HCT116 (cell line): ENCODE measurements at regions not wholly inside any gene's neighbourhood (a gene's known extent, or its start where the extent isn't known, plus 50 kb on each side); places are given as distances from the start of the nearest gene placed in this dataset.

ENCODE experiments used
- ATAC-seq: fragments of 200-7000 bp; cut with Tn5 transposase; 2 replicates; pipeline ENCODE4 v1.9.1; 2020; ENCODE audit warnings: mild to moderate bottlenecking, moderate library complexity
- BruUV-seq: library from RNA; stranded (reverse); fragments of 400-500 nt; replicated peaks from 2 replicates; lab custom pipeline; 2021; lab: Mats Ljungman, UMichigan
- CTCF ChIA-PET: fragments of 300-600 bp; sonication (Branson Sonifier 250); formaldehyde crosslinking; loops from one replicate; lab custom pipeline; 2021; ENCODE audit warnings: antibody characterized with exemption; lab: Charles Lee
- POLR2A ChIA-PET: fragments of 300-600, 350-600 bp; sonication (Branson Sonifier 250); formaldehyde crosslinking; loops from one replicate; lab custom pipeline; 2021; ENCODE audit warnings: antibody characterized with exemption; lab: Charles Lee
- RAD21 ChIA-PET, 2 experiments: fragments of 300-600 bp; sonication (Branson Sonifier 250); formaldehyde crosslinking; loops; one replicate each; lab custom pipeline; 2023; ENCODE audit warnings: low total read pairs in 2 of 2; ENCODE audit not compliant: uncharacterized antibody in 2 of 2, unreplicated experiment in 2 of 2, low non-redundant PET in 1 of 2; lab: Charles Lee
- DNase-seq: peaks from one replicate; pipeline ENCODE4 v3.0.0-alpha.2; 2010; ENCODE audit warnings: low read depth, low spot score
- H2AFZ ChIP-seq: fragments of 200-600 bp; shearing (Covaris generic), sonication (generic); 2 replicates; pipeline ENCODE4 v1.6.1; 2017; ENCODE audit warnings: low read depth, mixed run types, mixed read lengths, antibody characterized with exemption, low read length; ENCODE audit not compliant: poor library complexity, severe bottlenecking
- H3K27ac ChIP-seq: 2 replicates; pipeline ENCODE4 v1.5.1; 2012; ENCODE audit warnings: low read depth, low read length
- H3K27me3 ChIP-seq: fragments of 200-600 bp; sonication (generic); 2 replicates; pipeline ENCODE4 v1.6.1; 2016; ENCODE audit warnings: mixed run types, low read length, mixed read lengths; ENCODE audit not compliant: insufficient read depth
- H3K36me3 ChIP-seq, 2 experiments: fragments of 200-500 bp in 1 of 2; fragments of 200-600 bp in 1 of 2; sonication (Bioruptor generic) in 1 of 2; sonication (generic) in 1 of 2; 2 replicates each; pipeline versions ENCODE4 v1.5.1 to v1.6.1; 2014 to 2016; ENCODE audit warnings: low read length in 2 of 2, inconsistent platforms in 1 of 2, mixed read lengths in 1 of 2, mixed run types in 1 of 2; ENCODE audit not compliant: insufficient read depth in 2 of 2, control insufficient read depth in 1 of 2
- H3K4me1 ChIP-seq, 2 experiments: fragments of 200-600 bp in 1 of 2; sonication (generic) in 1 of 2; 2 replicates each; pipeline versions ENCODE4 v1.5.1 to v1.6.1; 2012 to 2017; ENCODE audit warnings: low read length in 2 of 2, inconsistent platforms in 1 of 2, mild to moderate bottlenecking in 1 of 2, mixed read lengths in 1 of 2, mixed run types in 1 of 2, moderate library complexity in 1 of 2; ENCODE audit not compliant: insufficient read depth in 2 of 2, control insufficient read depth in 1 of 2
- H3K4me2 ChIP-seq: fragments of 200-600 bp; sonication (generic); 2 replicates; pipeline ENCODE4 v1.6.1; 2017; ENCODE audit warnings: mixed run types, low read length, mixed read lengths
- H3K4me3 ChIP-seq, 2 experiments: fragments of 200-600 bp in 1 of 2; sonication (generic) in 1 of 2; replicated peaks in 1 of 2; 2 replicates each; pipeline ENCODE4 v1.5.1; 2011 to 2016; ENCODE audit warnings: low read length in 2 of 2, control low read depth in 1 of 2, low read depth in 1 of 2, mild to moderate bottlenecking in 1 of 2, mixed read lengths in 1 of 2, mixed run types in 1 of 2
- H3K79me2 ChIP-seq: fragments of 200-600 bp; sonication (generic); 2 replicates; pipeline ENCODE4 v1.6.1; 2017; ENCODE audit warnings: mild to moderate bottlenecking, mixed run types, low read length, moderate library complexity, mixed read lengths; ENCODE audit not compliant: insufficient read depth
- H3K9ac ChIP-seq: fragments of 200-600 bp; sonication (generic); 2 replicates; pipeline ENCODE4 v1.6.1; 2016; ENCODE audit warnings: low read length, mixed read lengths
- H3K9me2 ChIP-seq: fragments of 200-600 bp; sonication (generic), shearing (Covaris generic); 2 replicates; pipeline ENCODE4 v1.6.1; 2017; ENCODE audit warnings: mixed run types, mild to moderate bottlenecking, moderate library complexity; ENCODE audit not compliant: insufficient read depth
- H3K9me3 ChIP-seq, 2 experiments: fragments of 200-500 bp in 1 of 2; fragments of 200-600 bp in 1 of 2; sonication (Bioruptor generic) in 1 of 2; sonication (generic) in 1 of 2; 2 replicates each; pipeline ENCODE4 v1.6.1; 2014 to 2017; ENCODE audit warnings: low read length in 2 of 2, mixed read lengths in 2 of 2, inconsistent platforms in 1 of 2, low read depth in 1 of 2, mild to moderate bottlenecking in 1 of 2, mixed run types in 1 of 2, moderate library complexity in 1 of 2; ENCODE audit not compliant: control insufficient read depth in 1 of 2, insufficient read depth in 1 of 2
- H4K20me1 ChIP-seq: fragments of 200-600 bp; sonication (generic), shearing (Covaris generic); 2 replicates; pipeline ENCODE4 v1.6.1; 2017; ENCODE audit warnings: mixed run types, mild to moderate bottlenecking, moderate library complexity; ENCODE audit not compliant: insufficient read depth
- CBX3 ChIP-seq: IDR thresholded peaks from 2 replicates; pipeline ENCODE4 v1.6.1; 2012; ENCODE audit warnings: low read depth
- CEBPB ChIP-seq: IDR thresholded peaks from 2 replicates; pipeline ENCODE4 v1.6.1; 2012; ENCODE audit warnings: low read depth
- ELF1 ChIP-seq: IDR thresholded peaks from 2 replicates; pipeline ENCODE4 v1.6.1; 2012; ENCODE audit warnings: low read depth, borderline replicate concordance
- EZH2 ChIP-seq: fragments of 200-600 bp; sonication (generic); IDR thresholded peaks from 2 replicates; pipeline ENCODE4 v1.6.1; 2017; ENCODE audit warnings: antibody characterized with exemption, mixed run types
- JUND ChIP-seq: IDR thresholded peaks from 2 replicates; pipeline ENCODE4 v1.6.1; 2012
- POLR2A ChIP-seq: IDR thresholded peaks from 2 replicates; pipeline ENCODE4 v1.7.0; 2011; ENCODE audit warnings: borderline replicate concordance; ENCODE audit not compliant: insufficient read depth, insufficient read length; ENCODE audit errors: extremely low read depth
- POLR2AphosphoS5 ChIP-seq: IDR thresholded peaks from 2 replicates; pipeline ENCODE4 v1.6.1; 2011; ENCODE audit warnings: mild to moderate bottlenecking, low read depth, low read length, moderate library complexity
- RAD21 ChIP-seq: IDR thresholded peaks from 2 replicates; pipeline ENCODE4 v1.6.1; 2012; ENCODE audit warnings: low read depth, mild to moderate bottlenecking
- SP1 ChIP-seq: IDR thresholded peaks from 2 replicates; pipeline ENCODE4 v1.6.1; 2012; ENCODE audit warnings: low read depth
- SRF ChIP-seq: IDR thresholded peaks from 2 replicates; pipeline ENCODE4 v1.6.1; 2012; ENCODE audit warnings: low read depth
- TCF7L2 ChIP-seq: IDR thresholded peaks from 2 replicates; pipeline ENCODE4 v1.7.0; 2011; ENCODE audit warnings: borderline replicate concordance, inconsistent platforms; ENCODE audit not compliant: insufficient read depth, insufficient read length; ENCODE audit errors: extremely low read depth
- YY1 ChIP-seq: IDR thresholded peaks from 2 replicates; pipeline ENCODE4 v1.6.1; 2011; ENCODE audit warnings: low read length, low read depth, moderate library complexity, mild to moderate bottlenecking; ENCODE audit not compliant: insufficient replicate concordance; ENCODE audit errors: extremely low read depth
- ZFX ChIP-seq: fragments of 450-650 bp; IDR thresholded peaks from 2 replicates; pipeline ENCODE4 v1.6.1; 2017
- intact Hi-C: fragments of 100-400 bp; cut with micrococcal nuclease; formaldehyde crosslinking; loops from 2 replicates; pipeline ENCODE4 v1.10.0; 2022
- TF ChIP-seq, protein P1 (sequence below), 3 experiments: fragments of 200-600 bp in 1 of 3; sonication (generic) in 1 of 3; IDR thresholded peaks in 2 of 3; conservative IDR thresholded peaks in 1 of 3; 2 replicates each; pipeline ENCODE4 v1.5.1; 2012 to 2017; ENCODE audit warnings: low read depth in 2 of 3, low read length in 2 of 3, antibody characterized with exemption in 1 of 3, borderline replicate concordance in 1 of 3, control low read depth in 1 of 3, mild to moderate bottlenecking in 1 of 3, mixed read lengths in 1 of 3, mixed run types in 1 of 3, moderate library complexity in 1 of 3; ENCODE audit not compliant: insufficient read depth in 1 of 3
- TF ChIP-seq, protein P2 (sequence below): IDR thresholded peaks from 2 replicates; pipeline ENCODE4 v1.6.1; 2012; ENCODE audit warnings: low read depth

DNA sequence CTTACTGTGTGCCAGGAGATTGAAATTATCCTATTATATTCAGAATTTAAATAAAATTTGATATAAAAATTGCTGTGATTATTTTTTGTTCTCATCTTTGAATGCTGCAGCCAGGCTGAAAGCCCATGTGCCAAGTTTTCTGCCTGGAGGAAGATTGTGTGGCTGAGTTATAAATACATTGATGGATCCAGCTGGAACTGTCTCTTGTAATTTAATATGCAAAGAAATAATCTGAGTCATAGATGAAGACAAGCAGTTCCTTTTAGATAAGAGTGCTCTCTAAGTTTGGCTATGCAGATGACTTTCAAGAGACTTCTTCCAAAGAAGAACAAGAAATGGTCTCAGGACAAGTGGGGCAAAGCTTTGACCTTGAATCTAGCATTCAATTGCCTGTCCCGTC lies 871.0 kb downstream of the CDH11 start:
- Histone ChIP-seq H3K4me1 (no peaks in the 10 kb centered on the region), H4K20me1 (no peaks in the 10 kb centered on the region), H3K9ac (no peak overlapping the region), H3K27me3 (no peaks in the 10 kb centered on the region), H3K36me3 (no peaks in the 10 kb centered on the region), H2AFZ (no peak overlapping the region), H3K27ac (no peak overlapping the region), H3K4me3 (no peak overlapping the region), H3K9me2 (no peaks in the 10 kb centered on the region), H3K4me2 (no peak overlapping the region), H3K9me3 (peaks cover 4 to 23% of the 10 kb centered on the region in 2 experiments; a peak in 2 of 4 replicates), H3K79me2 (no peaks in the 10 kb centered on the region)
- RAD21 ChIA-PET: no interaction called here
- DNase-seq: no peak
- POLR2A ChIA-PET: no interaction called here
- TF ChIP-seq RAD21 (no peak), SP1 (no peak), ELF1 (no peak), EZH2 (no peak), ZFX (no peak), YY1 (no peak), CEBPB (no peak), POLR2AphosphoS5 (no peak), JUND (no peak), TCF7L2 (no peak), SRF (no peak), CBX3 (no peak), POLR2A (no peak)
- TF ChIP-seq, protein P1, sequence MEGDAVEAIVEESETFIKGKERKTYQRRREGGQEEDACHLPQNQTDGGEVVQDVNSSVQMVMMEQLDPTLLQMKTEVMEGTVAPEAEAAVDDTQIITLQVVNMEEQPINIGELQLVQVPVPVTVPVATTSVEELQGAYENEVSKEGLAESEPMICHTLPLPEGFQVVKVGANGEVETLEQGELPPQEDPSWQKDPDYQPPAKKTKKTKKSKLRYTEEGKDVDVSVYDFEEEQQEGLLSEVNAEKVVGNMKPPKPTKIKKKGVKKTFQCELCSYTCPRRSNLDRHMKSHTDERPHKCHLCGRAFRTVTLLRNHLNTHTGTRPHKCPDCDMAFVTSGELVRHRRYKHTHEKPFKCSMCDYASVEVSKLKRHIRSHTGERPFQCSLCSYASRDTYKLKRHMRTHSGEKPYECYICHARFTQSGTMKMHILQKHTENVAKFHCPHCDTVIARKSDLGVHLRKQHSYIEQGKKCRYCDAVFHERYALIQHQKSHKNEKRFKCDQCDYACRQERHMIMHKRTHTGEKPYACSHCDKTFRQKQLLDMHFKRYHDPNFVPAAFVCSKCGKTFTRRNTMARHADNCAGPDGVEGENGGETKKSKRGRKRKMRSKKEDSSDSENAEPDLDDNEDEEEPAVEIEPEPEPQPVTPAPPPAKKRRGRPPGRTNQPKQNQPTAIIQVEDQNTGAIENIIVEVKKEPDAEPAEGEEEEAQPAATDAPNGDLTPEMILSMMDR (IDR thresholded peaks at IDR 0.05 in 2 of 3, conservative IDR thresholded peaks at IDR 0.05 in 1 of 3; ENCODE audit: borderline replicate concordance in 1 of 3, insufficient read depth in 1 of 3, low read depth in 2 of 3, low read length in 2 of 3): no peak
- TF ChIP-seq, protein P2, sequence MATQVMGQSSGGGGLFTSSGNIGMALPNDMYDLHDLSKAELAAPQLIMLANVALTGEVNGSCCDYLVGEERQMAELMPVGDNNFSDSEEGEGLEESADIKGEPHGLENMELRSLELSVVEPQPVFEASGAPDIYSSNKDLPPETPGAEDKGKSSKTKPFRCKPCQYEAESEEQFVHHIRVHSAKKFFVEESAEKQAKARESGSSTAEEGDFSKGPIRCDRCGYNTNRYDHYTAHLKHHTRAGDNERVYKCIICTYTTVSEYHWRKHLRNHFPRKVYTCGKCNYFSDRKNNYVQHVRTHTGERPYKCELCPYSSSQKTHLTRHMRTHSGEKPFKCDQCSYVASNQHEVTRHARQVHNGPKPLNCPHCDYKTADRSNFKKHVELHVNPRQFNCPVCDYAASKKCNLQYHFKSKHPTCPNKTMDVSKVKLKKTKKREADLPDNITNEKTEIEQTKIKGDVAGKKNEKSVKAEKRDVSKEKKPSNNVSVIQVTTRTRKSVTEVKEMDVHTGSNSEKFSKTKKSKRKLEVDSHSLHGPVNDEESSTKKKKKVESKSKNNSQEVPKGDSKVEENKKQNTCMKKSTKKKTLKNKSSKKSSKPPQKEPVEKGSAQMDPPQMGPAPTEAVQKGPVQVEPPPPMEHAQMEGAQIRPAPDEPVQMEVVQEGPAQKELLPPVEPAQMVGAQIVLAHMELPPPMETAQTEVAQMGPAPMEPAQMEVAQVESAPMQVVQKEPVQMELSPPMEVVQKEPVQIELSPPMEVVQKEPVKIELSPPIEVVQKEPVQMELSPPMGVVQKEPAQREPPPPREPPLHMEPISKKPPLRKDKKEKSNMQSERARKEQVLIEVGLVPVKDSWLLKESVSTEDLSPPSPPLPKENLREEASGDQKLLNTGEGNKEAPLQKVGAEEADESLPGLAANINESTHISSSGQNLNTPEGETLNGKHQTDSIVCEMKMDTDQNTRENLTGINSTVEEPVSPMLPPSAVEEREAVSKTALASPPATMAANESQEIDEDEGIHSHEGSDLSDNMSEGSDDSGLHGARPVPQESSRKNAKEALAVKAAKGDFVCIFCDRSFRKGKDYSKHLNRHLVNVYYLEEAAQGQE: no peak
- intact Hi-C loops: no loop called here
- no TSS peak for BruUV-seq
- CTCF ChIA-PET: no interaction called here
- no peak for ATAC-seq
